GM19351 (cell line): ENCODE measurements at regions not wholly inside any gene's neighbourhood (a gene's known extent, or its start where the extent isn't known, plus 50 kb on each side); places are given as distances from the start of the nearest gene placed in this dataset.

Experiments
- ATAC-seq: cut with Tn5 transposase; IDR thresholded peaks from one replicate; pipeline ENCODE4 v1.9.1; 2021; ENCODE audit warnings: mild to moderate bottlenecking, moderate library complexity; ENCODE audit not compliant: unreplicated experiment

- no peak for ATAC-seq
Measured at GRCh38 chr4:20393486-20394100, 141.9 kb downstream of the SLIT2 start.

- ATAC-seq = no peak
Measured at GRCh38 chr4:20394512-20394911, 142.8 kb downstream of the SLIT2 start.

GRCh38 chr4:20395160-20395773, 143.6 kb downstream of the SLIT2 start:
- peak; percentile 80 for ATAC-seq

- ATAC-seq = peak; percentile 62
Measured at GRCh38 chr4:20403290-20403689, 151.6 kb downstream of the SLIT2 start.

- ATAC-seq = no peak
Measured at GRCh38 chr4:20403846-20404245, 152.1 kb downstream of the SLIT2 start.

- ATAC-seq = no peak
Measured at GRCh38 chr4:20408611-20409010, 156.9 kb downstream of the SLIT2 start.

- no peak for ATAC-seq
Measured at GRCh38 chr4:20412072-20412471, 160.4 kb downstream of the SLIT2 start.

- ATAC-seq = no peak
Measured at GRCh38 chr4:20416800-20417199, 165.1 kb downstream of the SLIT2 start.

- ATAC-seq = peak; percentile 93
Measured at GRCh38 chr4:20418861-20419451, 167.3 kb downstream of the SLIT2 start.

- no peak for ATAC-seq
Measured at GRCh38 chr4:20420916-20421602, 169.4 kb downstream of the SLIT2 start.

GRCh38 chr4:20421603-20421985, 169.9 kb downstream of the SLIT2 start:
- no peak for ATAC-seq

GRCh38 chr4:20422398-20422797, 170.7 kb downstream of the SLIT2 start:
- peak; percentile 76 for ATAC-seq

- no peak for ATAC-seq
Measured at GRCh38 chr4:20423420-20423819, 171.7 kb downstream of the SLIT2 start.

- no peak for ATAC-seq
Measured at GRCh38 chr4:20426028-20426427, 174.3 kb downstream of the SLIT2 start.

- ATAC-seq = peak; percentile 82
Measured at GRCh38 chr4:20428436-20429160, 176.9 kb downstream of the SLIT2 start.

- ATAC-seq = no peak
Measured at GRCh38 chr4:20430259-20430941, 178.7 kb downstream of the SLIT2 start.

GRCh38 chr4:20431543-20431951, 179.8 kb downstream of the SLIT2 start:
- ATAC-seq = no peak

- ATAC-seq = no peak
Measured at GRCh38 chr4:20432088-20432487, 180.4 kb downstream of the SLIT2 start.

GRCh38 chr4:20433097-20433705, 181.5 kb downstream of the SLIT2 start:
- ATAC-seq = no peak

- ATAC-seq = no peak
Measured at GRCh38 chr4:20440170-20440569, 188.5 kb downstream of the SLIT2 start.
